ENCODE measurements at regions not wholly inside any gene's neighbourhood (a gene's known extent, or its start where the extent isn't known, plus 50 kb on each side); places are given as distances from the start of the nearest gene placed in this dataset.

- 60 to 74% (median 61%) methylated on average over 6 to 7 of the region's 7 CpGs for WGBS, 5 donors
- DNase-seq, result no peak
- Histone ChIP-seq H3K9me3 (peaks cover 0 to 10% (median 0%) of the 10 kb centered on the region in 8 donors), H3K36me3 (no peaks in the 10 kb centered on the region), H3K4me3 (no peak overlapping the region), H3K27me3 (replicated peaks in 1 of 7) (no peaks in the 10 kb centered on the region), H3K4me1 (no peaks in the 10 kb centered on the region), H3K27ac (no peak overlapping the region)
- intact Hi-C loops (cut with DNase I; ENCODE audit: low total_unique reads), result no loop called here
- TF ChIP-seq POLR2A (IDR thresholded peaks at IDR 0.05) (no peak), POLR2AphosphoS5 (IDR thresholded peaks at IDR 0.05) (no peak), CTCF (IDR thresholded peaks at IDR 0.05 in 8 of 11, conservative IDR thresholded peaks at IDR 0.05 in 3 of 11) (no peak)
Measured at GRCh38 chr5:2251298-2251697, 368.6 kb upstream of the IRX4 start.

GRCh38 chr5:2250365-2250950 is 367.7 kb upstream of the IRX4 start:
- no peaks in the 10 kb centered on the region for H3K27me3 ChIP-seq (replicated peaks in 1 of 7)
- no peak for TF ChIP-seq POLR2A (IDR thresholded peaks at IDR 0.05)
- no peak for TF ChIP-seq CTCF (IDR thresholded peaks at IDR 0.05 in 8 of 11, conservative IDR thresholded peaks at IDR 0.05 in 3 of 11)
- TF ChIP-seq POLR2AphosphoS5 (IDR thresholded peaks at IDR 0.05), result no peak
- DNase-seq, result no peak

GRCh38 chr5:2249442-2249841 is 366.7 kb upstream of the IRX4 start:
- WGBS, 5 donors, result 70 to 85% (median 77%) methylated on average over 9 to 10 of the region's 10 CpGs
- H3K27ac ChIP-seq, result no peak overlapping the region
- intact Hi-C loops (cut with DNase I; ENCODE audit: low total_unique reads), result no loop called here
- TF ChIP-seq POLR2A (IDR thresholded peaks at IDR 0.05) (no peak), POLR2AphosphoS5 (IDR thresholded peaks at IDR 0.05) (no peak), CTCF (IDR thresholded peaks at IDR 0.05 in 8 of 11, conservative IDR thresholded peaks at IDR 0.05 in 3 of 11) (no peak)
- no peaks in the 10 kb centered on the region for H3K4me1 ChIP-seq
- H3K9me3 ChIP-seq, result peaks cover 0 to 10% (median 0%) of the 10 kb centered on the region in 8 donors
- no peaks in the 10 kb centered on the region for H3K27me3 ChIP-seq (replicated peaks in 1 of 7)
- H3K4me3 ChIP-seq, result no peak overlapping the region
- H3K36me3 ChIP-seq, result no peaks in the 10 kb centered on the region
- no peak for DNase-seq

More at GRCh38 chr5:2250365-2250950, 367.7 kb upstream of the IRX4 start:
- 88 to 91% (median 91%) methylated on average over 12 of the region's 12 CpGs for WGBS, 5 donors
- intact Hi-C loops (cut with DNase I; ENCODE audit: low total_unique reads), result no loop called here
- no peak overlapping the region for H3K4me3 ChIP-seq
- H3K9me3 ChIP-seq, result peaks cover 0 to 10% (median 0%) of the 10 kb centered on the region in 8 donors
- no peak overlapping the region for H3K27ac ChIP-seq
- H3K4me1 ChIP-seq, result no peaks in the 10 kb centered on the region
- H3K36me3 ChIP-seq, result no peaks in the 10 kb centered on the region

GRCh38 chr5:2249026-2249425 is 366.3 kb upstream of the IRX4 start:
- peaks cover 0 to 10% (median 0%) of the 10 kb centered on the region in 8 donors for H3K9me3 ChIP-seq
- 45 to 61% (median 51%) methylated on average over 2 of the region's 2 CpGs; no CpG with 5 or more reads in 1 of the 5 donors for WGBS, 5 donors
- TF ChIP-seq POLR2A (IDR thresholded peaks at IDR 0.05) (no peak), POLR2AphosphoS5 (IDR thresholded peaks at IDR 0.05) (no peak), CTCF (IDR thresholded peaks at IDR 0.05 in 8 of 11, conservative IDR thresholded peaks at IDR 0.05 in 3 of 11) (no peak)
- intact Hi-C loops (cut with DNase I; ENCODE audit: low total_unique reads), result no loop called here
- DNase-seq, result no peak
- no peaks in the 10 kb centered on the region for H3K4me1 ChIP-seq
- no peaks in the 10 kb centered on the region for H3K27me3 ChIP-seq (replicated peaks in 1 of 7)
- no peak overlapping the region for H3K4me3 ChIP-seq
- no peak overlapping the region for H3K27ac ChIP-seq
- no peaks in the 10 kb centered on the region for H3K36me3 ChIP-seq

Measured in spleen (tissue), 11 donors.